Kidney (tissue), 13 donors: ENCODE measurements at regions not wholly inside any gene's neighbourhood (a gene's known extent, or its start where the extent isn't known, plus 50 kb on each side); places are given as distances from the start of the nearest gene placed in this dataset.

ENCODE experiments used
- DNase-seq, 5 donors: peaks; one replicate each; pipeline ENCODE4 v3.0.0-alpha.2; 2013 to 2020
- FAIRE-seq: peaks from 2 replicates; lab custom pipeline; 2012; peaks lifted over from hg19 to GRCh38; lab: Jason Lieb, UNC
- H3K27ac ChIP-seq, 2 donors: one replicate each; pipeline ENCODE4 v1.7.0; 2013; ENCODE audit warnings: low read depth in 2 of 2, low read length in 2 of 2, inconsistent platforms in 1 of 2
- H3K27me3 ChIP-seq: one replicate; pipeline ENCODE4 v1.7.1; 2013; ENCODE audit warnings: low read length, inconsistent platforms; ENCODE audit not compliant: control insufficient read depth, insufficient read depth
- H3K36me3 ChIP-seq, 3 donors: one replicate each; pipeline versions ENCODE4 v1.7.0 to v1.7.1; 2013; ENCODE audit warnings: low read length in 3 of 3, control low read depth in 1 of 3, inconsistent platforms in 1 of 3; ENCODE audit not compliant: insufficient read depth in 3 of 3, control insufficient read depth in 2 of 3
- H3K4me1 ChIP-seq, 3 donors: one replicate each; pipeline versions ENCODE4 v1.7.0 to v1.7.1; 2013; ENCODE audit warnings: low read length in 3 of 3, inconsistent platforms in 1 of 3, low read depth in 1 of 3; ENCODE audit not compliant: control insufficient read depth in 2 of 3, insufficient read depth in 2 of 3
- H3K4me3 ChIP-seq, 3 donors: one replicate each; pipeline versions ENCODE4 v1.7.0 to v1.8.1; 2013; ENCODE audit warnings: low read length in 3 of 3, control low read depth in 1 of 3, inconsistent platforms in 1 of 3
- H3K9ac ChIP-seq, 3 donors: one replicate each; pipeline versions ENCODE4 v1.7.0 to v1.7.1; 2013; ENCODE audit warnings: low read length in 3 of 3, control low read depth in 1 of 3, inconsistent platforms in 1 of 3
- H3K9me3 ChIP-seq, 3 donors: one replicate each; pipeline versions ENCODE4 v1.7.0 to v1.7.1; 2013; ENCODE audit warnings: low read length in 3 of 3, control low read depth in 1 of 3, inconsistent platforms in 1 of 3; ENCODE audit not compliant: control insufficient read depth in 2 of 3, insufficient read depth in 1 of 3
- CTCF ChIP-seq: IDR thresholded peaks from 3 replicates; pipeline ENCODE4 v1.5.1; 2012; ENCODE audit warnings: mild to moderate bottlenecking, moderate library complexity, borderline replicate concordance; ENCODE audit not compliant: insufficient read depth; ENCODE audit errors: extremely low read depth
- intact Hi-C: fragments of 100-400 bp; cut with DNase I; formaldehyde crosslinking; loops from one replicate; pipeline ENCODE4 v1.11.1; 2022
- donor health status: control.
- donor health status: control.
- donor health status: control.
- donor health status: control.
- donor health status: control.
- donor health status: DM: yes; HTN: yes; CAD: no.
- donor health status: Normal renal cell carcinoma (clear cell type).

GRCh38 chr6:14470671-14471070, 353.1 kb downstream of the CD83 start:
- H3K27me3 ChIP-seq, result no peaks in the 10 kb centered on the region
- FAIRE-seq (no peak), DNase-seq (no peak)
- no peak for TF ChIP-seq CTCF
- no peaks in the 10 kb centered on the region for H3K9me3 ChIP-seq
- no peaks in the 10 kb centered on the region for H3K36me3 ChIP-seq
- no peaks in the 10 kb centered on the region for H3K4me1 ChIP-seq
- intact Hi-C loops, result no loop called here
- no peak overlapping the region for H3K9ac ChIP-seq
- H3K4me3 ChIP-seq, result no peak overlapping the region
- no peak overlapping the region for H3K27ac ChIP-seq

GRCh38 chr6:14472255-14472985, 354.8 kb downstream of the CD83 start:
- H3K9me3 ChIP-seq, result no peaks in the 10 kb centered on the region
- no peak for TF ChIP-seq CTCF
- intact Hi-C loops, result no loop called here
- no peak overlapping the region for H3K9ac ChIP-seq
- no peaks in the 10 kb centered on the region for H3K36me3 ChIP-seq
- no peak overlapping the region for H3K27ac ChIP-seq
- peaks cover 1 to 13% (median 7%) of the 10 kb centered on the region in 3 donors for H3K4me1 ChIP-seq
- DNase-seq (no peak), FAIRE-seq (no peak)
- H3K4me3 ChIP-seq, result no peak overlapping the region
- no peaks in the 10 kb centered on the region for H3K27me3 ChIP-seq

- TF ChIP-seq CTCF, result no peak
- intact Hi-C loops, result no loop called here
- Histone ChIP-seq H3K9ac (no peak overlapping the region), H3K9me3 (no peaks in the 10 kb centered on the region), H3K4me1 (peaks cover 7 to 13% (median 12%) of the 10 kb centered on the region in 3 donors), H3K27ac (no peak overlapping the region), H3K4me3 (no peak overlapping the region), H3K27me3 (no peaks in the 10 kb centered on the region), H3K36me3 (no peaks in the 10 kb centered on the region)
- DNase-seq (no peak), FAIRE-seq (no peak)
Observed at GRCh38 chr6:14472986-14473337, 355.4 kb downstream of the CD83 start.

DNA sequence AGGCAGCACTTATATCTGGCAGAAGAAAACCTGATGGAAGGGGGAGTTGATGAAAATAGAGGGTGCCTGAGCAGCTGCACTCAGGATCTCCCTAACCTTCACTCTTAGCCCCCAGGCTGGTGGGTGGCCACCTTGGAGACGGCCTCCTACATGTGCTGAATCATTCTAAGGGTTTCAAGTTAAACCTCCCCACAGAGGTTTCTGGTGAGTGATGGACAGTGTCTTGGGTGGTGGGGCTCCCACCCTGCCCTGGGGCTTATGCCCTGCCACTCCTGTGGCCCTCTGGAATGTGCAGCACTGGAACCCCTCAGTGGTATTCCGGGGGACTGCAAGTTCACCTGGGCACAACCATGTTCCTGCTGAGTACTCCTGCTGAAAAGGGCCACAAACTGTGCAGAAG, 357.2 kb downstream of the CD83 start:
- intact Hi-C loops, result no loop called here
- H3K27ac ChIP-seq, result no peak overlapping the region
- no peaks in the 10 kb centered on the region for H3K36me3 ChIP-seq
- no peak for FAIRE-seq
- no peak overlapping the region for H3K9ac ChIP-seq
- H3K4me1 ChIP-seq, result peaks cover 7 to 15% (median 13%) of the 10 kb centered on the region in 3 donors
- H3K9me3 ChIP-seq, result no peaks in the 10 kb centered on the region
- H3K4me3 ChIP-seq, result no peak overlapping the region
- TF ChIP-seq CTCF, result no peak
- no peak for DNase-seq
- no peaks in the 10 kb centered on the region for H3K27me3 ChIP-seq
